ENCODE measurements at regions not wholly inside any gene's neighbourhood (a gene's known extent, or its start where the extent isn't known, plus 50 kb on each side); places are given as distances from the start of the nearest gene placed in this dataset.

- no peak overlapping the region for H3K4me3 ChIP-seq (ENCODE audit: low read depth, low read length)
- ChIA-PET CTCF (no interaction called here), POLR2A (no interaction called here)
- no peak for TF ChIP-seq CTCF (IDR thresholded peaks at IDR 0.05; ENCODE audit: insufficient read depth, low read length, missing control alignments)
- no peak for DNase-seq (ENCODE audit: low read depth, low spot score)
Measured at GRCh38 chrX:39875834-39876628, 221.7 kb downstream of the BCOR start.

- POLR2A ChIA-PET, result no interaction called here
- no peak for TF ChIP-seq CTCF (IDR thresholded peaks at IDR 0.05; ENCODE audit: insufficient read depth, low read length, missing control alignments)
- CTCF ChIA-PET, result no interaction called here
Measured at GRCh38 chrX:39877905-39878304, 219.9 kb downstream of the BCOR start.

GRCh38 chrX:39883666-39884065 lies 214.1 kb downstream of the BCOR start:
- DNase-seq (ENCODE audit: low read depth, low spot score), result no peak
- H3K4me3 ChIP-seq (ENCODE audit: low read depth, low read length), result no peak overlapping the region
- no peak for TF ChIP-seq CTCF (IDR thresholded peaks at IDR 0.05; ENCODE audit: insufficient read depth, low read length, missing control alignments)
- ChIA-PET CTCF (no interaction called here), POLR2A (no interaction called here)

More at GRCh38 chrX:39877905-39878304, 219.9 kb downstream of the BCOR start:
- H3K4me3 ChIP-seq (ENCODE audit: low read depth, low read length), result no peak overlapping the region
- DNase-seq (ENCODE audit: low read depth, low spot score), result no peak

- TF ChIP-seq CTCF (IDR thresholded peaks at IDR 0.05; ENCODE audit: insufficient read depth, low read length, missing control alignments), result no peak
- CTCF ChIA-PET, result no interaction called here
- POLR2A ChIA-PET, result no interaction called here
- H3K4me3 ChIP-seq (ENCODE audit: low read depth, low read length), result no peak overlapping the region
- DNase-seq (ENCODE audit: low read depth, low spot score), result no peak
Measured at GRCh38 chrX:39886282-39886681, 211.5 kb downstream of the BCOR start.

GRCh38 chrX:39888730-39889129 lies 209.0 kb downstream of the BCOR start:
- no peak for TF ChIP-seq CTCF (IDR thresholded peaks at IDR 0.05; ENCODE audit: insufficient read depth, low read length, missing control alignments)
- ChIA-PET CTCF (no interaction called here), POLR2A (no interaction called here)
- no peak overlapping the region for H3K4me3 ChIP-seq (ENCODE audit: low read depth, low read length)
- no peak for DNase-seq (ENCODE audit: low read depth, low spot score)

- no peak for DNase-seq (ENCODE audit: low read depth, low spot score)
- ChIA-PET CTCF (no interaction called here), POLR2A (no interaction called here)
- no peak for TF ChIP-seq CTCF (IDR thresholded peaks at IDR 0.05; ENCODE audit: insufficient read depth, low read length, missing control alignments)
- no peak overlapping the region for H3K4me3 ChIP-seq (ENCODE audit: low read depth, low read length)
Measured at GRCh38 chrX:39889704-39890103, 208.1 kb downstream of the BCOR start.
